HepG2 (cell line): ENCODE measurements at regions not wholly inside any gene's neighbourhood (a gene's known extent, or its start where the extent isn't known, plus 50 kb on each side); places are given as distances from the start of the nearest gene placed in this dataset.

Source experiments
- ATAC-seq: fragments of 200-7000 bp; cut with Tn5 transposase; 3 replicates; pipeline ENCODE4 v1.9.1; 2020; ENCODE audit warnings: mild to moderate bottlenecking, moderate library complexity
- BruUV-seq: library from RNA; stranded (reverse); fragments of 400-500 nt; replicated peaks from 2 replicates; lab custom pipeline; 2021; lab: Mats Ljungman, UMichigan
- CTCF ChIA-PET: fragments of 300-600 bp; formaldehyde crosslinking; extraction: SDS; loops from one replicate; lab custom pipeline; 2021; ENCODE audit warnings: low total read pairs, inconsistent platforms, low intra/inter-chr PET ratio; lab: Yijun Ruan, JAX
- POLR2A ChIA-PET: fragments of 350-600 bp; sonication (Branson Sonifier 250); formaldehyde crosslinking; loops from one replicate; lab custom pipeline; 2020; ENCODE audit warnings: antibody characterized with exemption, inconsistent platforms; lab: Yijun Ruan, JAX
- DNase-seq: peaks from one replicate; pipeline ENCODE4 v3.0.0-alpha.2; 2015; ENCODE audit warnings: low spot score
- FAIRE-seq: peaks from 3 replicates; lab custom pipeline; 2011; peaks lifted over from hg19 to GRCh38; lab: Jason Lieb, UNC
- H2AFZ ChIP-seq: one replicate; pipeline ENCODE4 v1.6.1; 2011; ENCODE audit warnings: low read length, inconsistent platforms
- H3K27ac ChIP-seq: fragments of 300-600 bp; 3 replicates; pipeline ENCODE4 v1.8.0; 2011; ENCODE audit warnings: mixed run types, mild to moderate bottlenecking, mixed read lengths, low read length, inconsistent platforms; ENCODE audit not compliant: insufficient read depth; ENCODE audit errors: extremely low read length
- H3K27me3 ChIP-seq, 2 experiments: fragments of 200-600 bp in 1 of 2; 2 replicates in 1 of 2; 3 replicates in 1 of 2; pipeline versions ENCODE4 v1.6.0 to v1.8.0; 2011; ENCODE audit warnings: low read length in 2 of 2, mild to moderate bottlenecking in 2 of 2, moderate library complexity in 2 of 2, inconsistent platforms in 1 of 2; ENCODE audit not compliant: insufficient read depth in 2 of 2, control insufficient read depth in 1 of 2
- H3K36me3 ChIP-seq, 2 experiments: fragments of 200-600 bp in 1 of 2; replicated peaks in 1 of 2; 2 replicates in 1 of 2; 3 replicates in 1 of 2; pipeline versions ENCODE4 v1.5.1 to v1.8.0; 2011; ENCODE audit warnings: low read length in 2 of 2, inconsistent platforms in 1 of 2; ENCODE audit not compliant: insufficient read depth in 2 of 2, control insufficient read depth in 1 of 2
- H3K4me1 ChIP-seq: 2 replicates; pipeline ENCODE4 v1.5.1; 2012; ENCODE audit warnings: low read length, inconsistent platforms; ENCODE audit not compliant: insufficient read depth
- H3K4me2 ChIP-seq: 2 replicates; pipeline ENCODE4 v1.6.0; 2011; ENCODE audit warnings: low read depth, low read length, inconsistent platforms
- H3K4me3 ChIP-seq, 3 experiments: fragments of 200-600 bp in 1 of 3; sonication (generic), shearing (Covaris generic) in 1 of 3; replicated peaks in 1 of 3; 2 replicates each; pipeline ENCODE4 v1.5.1; 2011 to 2016; ENCODE audit warnings: low read length in 3 of 3, inconsistent platforms in 2 of 3, low read depth in 2 of 3, mild to moderate bottlenecking in 2 of 3, control low read depth in 1 of 3, mixed read lengths in 1 of 3; ENCODE audit not compliant: insufficient read depth in 1 of 3
- H3K79me2 ChIP-seq: one replicate; pipeline ENCODE4 v1.6.1; 2011; ENCODE audit warnings: low read length, inconsistent platforms; ENCODE audit not compliant: insufficient read depth
- H3K9ac ChIP-seq: 2 replicates; pipeline ENCODE4 v1.6.0; 2011; ENCODE audit warnings: mild to moderate bottlenecking, low read depth, low read length, inconsistent platforms; ENCODE audit not compliant: insufficient read depth
- H3K9me3 ChIP-seq: 2 replicates; pipeline ENCODE4 v1.5.1; 2012; ENCODE audit warnings: mild to moderate bottlenecking, low read length
- H4K20me1 ChIP-seq: 2 replicates; pipeline ENCODE4 v1.6.0; 2011; ENCODE audit warnings: inconsistent platforms, mild to moderate bottlenecking, low read length, moderate library complexity; ENCODE audit not compliant: insufficient read depth
- KLF12 ChIP-seq: sonication (generic); formaldehyde crosslinking; IDR thresholded peaks from 2 replicates; pipeline ENCODE4 v1.4.0; 2020; ENCODE audit warnings: missing genetic modification reagents, borderline replicate concordance
- NAIF1 ChIP-seq: sonication (generic); formaldehyde crosslinking; IDR thresholded peaks from 2 replicates; pipeline ENCODE4 v1.5.0; 2020; ENCODE audit warnings: mild to moderate bottlenecking, missing genetic modification reagents, borderline replicate concordance
- PITX1 ChIP-seq: sonication (generic); formaldehyde crosslinking; IDR thresholded peaks from 2 replicates; pipeline ENCODE4 v1.5.1; 2020; ENCODE audit warnings: mild to moderate bottlenecking, missing genetic modification reagents
- THAP11 ChIP-seq: IDR thresholded peaks from 2 replicates; pipeline ENCODE4 v1.6.1; 2016; ENCODE audit warnings: missing biosample characterization, missing genetic modification reagents
- TRIM24 ChIP-seq: sonication (generic); formaldehyde crosslinking; IDR thresholded peaks from 2 replicates; pipeline ENCODE4 v1.8.0; 2022; ENCODE audit warnings: mild to moderate bottlenecking, missing genetic modification reagents
- ZSCAN25 ChIP-seq: sonication (generic); formaldehyde crosslinking; IDR thresholded peaks from 2 replicates; pipeline ENCODE4 v1.8.0; 2022; ENCODE audit warnings: mild to moderate bottlenecking, missing genetic modification reagents
- WGBS: methylation state at CpG from one replicate; pipeline ENCODE4 v1.1.6; 2017; ENCODE audit warnings: low lambda C conversion rate; 5-methylcytosine and 5-hydroxymethylcytosine counted together
- in situ Hi-C: cut with HindIII; loops from 2 replicates; pipeline ENCODE4 v1.10.0; 2017; ENCODE audit warnings: low pct_unique_long_range_greater_than_20kb; ENCODE audit not compliant: extremely low pct_ligation_motif_present
- intact Hi-C: fragments of 100-400 bp; cut with micrococcal nuclease; formaldehyde crosslinking; loops from one replicate; pipeline ENCODE4 v1.10.0; 2022; ENCODE audit not compliant: unreplicated experiment
- TF ChIP-seq, protein P1 (sequence below): sonication (generic); formaldehyde crosslinking; IDR thresholded peaks from 2 replicates; pipeline ENCODE4 v1.4.0; 2020; ENCODE audit warnings: missing genetic modification reagents
- TF ChIP-seq, protein P2 (sequence below): IDR thresholded peaks from 2 replicates; pipeline ENCODE4 v1.6.1; 2016; ENCODE audit warnings: missing compliant biosample characterization, missing genetic modification reagents, borderline replicate concordance
- TF ChIP-seq, protein P3 (sequence below): IDR thresholded peaks from 2 replicates; pipeline ENCODE4 v1.6.1; 2018; ENCODE audit warnings: missing genetic modification reagents
- TF ChIP-seq, protein P4 (sequence below): sonication (generic); formaldehyde crosslinking; IDR thresholded peaks from 2 replicates; pipeline ENCODE4 v1.4.0; 2020; ENCODE audit warnings: missing genetic modification reagents

DNA sequence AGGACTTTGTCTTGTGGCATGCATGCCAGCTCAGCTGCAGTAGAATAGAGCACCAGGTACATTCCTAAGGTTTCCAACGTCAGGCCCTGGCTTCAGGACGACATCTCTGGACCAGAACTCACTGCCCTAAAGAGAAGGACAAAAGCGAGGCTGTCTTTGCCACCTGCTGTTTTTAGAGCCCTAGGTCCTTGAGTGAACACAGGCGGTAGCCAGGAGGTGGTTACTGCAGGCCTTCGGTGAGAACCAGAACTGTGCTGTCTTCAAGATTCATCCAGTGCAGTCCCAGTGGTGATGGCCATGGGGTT, 288.9 kb upstream of the CDH18 start:
- Histone ChIP-seq H3K36me3 (no peaks in the 10 kb centered on the region), H3K9me3 (peaks cover 31% of the 10 kb centered on the region), H3K27me3 (no peaks in the 10 kb centered on the region), H3K9ac (no peak overlapping the region), H3K4me3 (no peak overlapping the region)
- POLR2A ChIA-PET = no interaction called here
- in situ Hi-C loops = no loop called here
- intact Hi-C loops = no loop called here
- TF ChIP-seq, protein P1, sequence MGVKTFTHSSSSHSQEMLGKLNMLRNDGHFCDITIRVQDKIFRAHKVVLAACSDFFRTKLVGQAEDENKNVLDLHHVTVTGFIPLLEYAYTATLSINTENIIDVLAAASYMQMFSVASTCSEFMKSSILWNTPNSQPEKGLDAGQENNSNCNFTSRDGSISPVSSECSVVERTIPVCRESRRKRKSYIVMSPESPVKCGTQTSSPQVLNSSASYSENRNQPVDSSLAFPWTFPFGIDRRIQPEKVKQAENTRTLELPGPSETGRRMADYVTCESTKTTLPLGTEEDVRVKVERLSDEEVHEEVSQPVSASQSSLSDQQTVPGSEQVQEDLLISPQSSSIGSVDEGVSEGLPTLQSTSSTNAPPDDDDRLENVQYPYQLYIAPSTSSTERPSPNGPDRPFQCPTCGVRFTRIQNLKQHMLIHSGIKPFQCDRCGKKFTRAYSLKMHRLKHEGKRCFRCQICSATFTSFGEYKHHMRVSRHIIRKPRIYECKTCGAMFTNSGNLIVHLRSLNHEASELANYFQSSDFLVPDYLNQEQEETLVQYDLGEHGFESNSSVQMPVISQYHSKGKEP = no peak
- TF ChIP-seq ZSCAN25 (CRISPR knock-in tag) (no peak), THAP11 (CRISPR knock-in tag) (no peak), NAIF1 (CRISPR knock-in tag) (no peak), KLF12 (no peak), PITX1 (CRISPR knock-in tag) (no peak), TRIM24 (CRISPR knock-in tag) (no peak)
- TF ChIP-seq, protein P2, sequence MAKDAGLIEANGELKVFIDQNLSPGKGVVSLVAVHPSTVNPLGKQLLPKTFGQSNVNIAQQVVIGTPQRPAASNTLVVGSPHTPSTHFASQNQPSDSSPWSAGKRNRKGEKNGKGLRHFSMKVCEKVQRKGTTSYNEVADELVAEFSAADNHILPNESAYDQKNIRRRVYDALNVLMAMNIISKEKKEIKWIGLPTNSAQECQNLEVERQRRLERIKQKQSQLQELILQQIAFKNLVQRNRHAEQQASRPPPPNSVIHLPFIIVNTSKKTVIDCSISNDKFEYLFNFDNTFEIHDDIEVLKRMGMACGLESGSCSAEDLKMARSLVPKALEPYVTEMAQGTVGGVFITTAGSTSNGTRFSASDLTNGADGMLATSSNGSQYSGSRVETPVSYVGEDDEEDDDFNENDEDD (CRISPR knock-in tag) = no peak
- TF ChIP-seq, protein P3, sequence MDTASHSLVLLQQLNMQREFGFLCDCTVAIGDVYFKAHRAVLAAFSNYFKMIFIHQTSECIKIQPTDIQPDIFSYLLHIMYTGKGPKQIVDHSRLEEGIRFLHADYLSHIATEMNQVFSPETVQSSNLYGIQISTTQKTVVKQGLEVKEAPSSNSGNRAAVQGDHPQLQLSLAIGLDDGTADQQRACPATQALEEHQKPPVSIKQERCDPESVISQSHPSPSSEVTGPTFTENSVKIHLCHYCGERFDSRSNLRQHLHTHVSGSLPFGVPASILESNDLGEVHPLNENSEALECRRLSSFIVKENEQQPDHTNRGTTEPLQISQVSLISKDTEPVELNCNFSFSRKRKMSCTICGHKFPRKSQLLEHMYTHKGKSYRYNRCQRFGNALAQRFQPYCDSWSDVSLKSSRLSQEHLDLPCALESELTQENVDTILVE (CRISPR knock-in tag) = no peak
- TF ChIP-seq, protein P4, sequence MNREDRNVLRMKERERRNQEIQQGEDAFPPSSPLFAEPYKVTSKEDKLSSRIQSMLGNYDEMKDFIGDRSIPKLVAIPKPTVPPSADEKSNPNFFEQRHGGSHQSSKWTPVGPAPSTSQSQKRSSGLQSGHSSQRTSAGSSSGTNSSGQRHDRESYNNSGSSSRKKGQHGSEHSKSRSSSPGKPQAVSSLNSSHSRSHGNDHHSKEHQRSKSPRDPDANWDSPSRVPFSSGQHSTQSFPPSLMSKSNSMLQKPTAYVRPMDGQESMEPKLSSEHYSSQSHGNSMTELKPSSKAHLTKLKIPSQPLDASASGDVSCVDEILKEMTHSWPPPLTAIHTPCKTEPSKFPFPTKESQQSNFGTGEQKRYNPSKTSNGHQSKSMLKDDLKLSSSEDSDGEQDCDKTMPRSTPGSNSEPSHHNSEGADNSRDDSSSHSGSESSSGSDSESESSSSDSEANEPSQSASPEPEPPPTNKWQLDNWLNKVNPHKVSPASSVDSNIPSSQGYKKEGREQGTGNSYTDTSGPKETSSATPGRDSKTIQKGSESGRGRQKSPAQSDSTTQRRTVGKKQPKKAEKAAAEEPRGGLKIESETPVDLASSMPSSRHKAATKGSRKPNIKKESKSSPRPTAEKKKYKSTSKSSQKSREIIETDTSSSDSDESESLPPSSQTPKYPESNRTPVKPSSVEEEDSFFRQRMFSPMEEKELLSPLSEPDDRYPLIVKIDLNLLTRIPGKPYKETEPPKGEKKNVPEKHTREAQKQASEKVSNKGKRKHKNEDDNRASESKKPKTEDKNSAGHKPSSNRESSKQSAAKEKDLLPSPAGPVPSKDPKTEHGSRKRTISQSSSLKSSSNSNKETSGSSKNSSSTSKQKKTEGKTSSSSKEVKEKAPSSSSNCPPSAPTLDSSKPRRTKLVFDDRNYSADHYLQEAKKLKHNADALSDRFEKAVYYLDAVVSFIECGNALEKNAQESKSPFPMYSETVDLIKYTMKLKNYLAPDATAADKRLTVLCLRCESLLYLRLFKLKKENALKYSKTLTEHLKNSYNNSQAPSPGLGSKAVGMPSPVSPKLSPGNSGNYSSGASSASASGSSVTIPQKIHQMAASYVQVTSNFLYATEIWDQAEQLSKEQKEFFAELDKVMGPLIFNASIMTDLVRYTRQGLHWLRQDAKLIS (CRISPR knock-in tag) = no peak
- TF ChIP-seq, all 625 proteins: peak for 0
- no peaks in the 10 kb centered on the region for H3K4me1 ChIP-seq
- H3K4me2 ChIP-seq = no peak overlapping the region
- H3K27ac ChIP-seq = no peak overlapping the region
- FAIRE-seq = no peak
- H4K20me1 ChIP-seq = no peaks in the 10 kb centered on the region
- H2AFZ ChIP-seq = no peak overlapping the region
- H3K79me2 ChIP-seq = no peaks in the 10 kb centered on the region
- CTCF ChIA-PET = no interaction called here
- no TSS peak for BruUV-seq
- no peak for DNase-seq
- WGBS = 27% methylated on average over 4 of the region's 5 CpGs
- ATAC-seq = no peak
